ENCODE measurements at regions not wholly inside any gene's neighbourhood (a gene's known extent, or its start where the extent isn't known, plus 50 kb on each side); places are given as distances from the start of the nearest gene placed in this dataset.

- Histone ChIP-seq H2AFZ (ENCODE audit: low read length) (no peak overlapping the region), H3K4me1 (ENCODE audit: insufficient read depth, low read length) (no peaks in the 10 kb centered on the region), H3K9me2 (replicated peaks; ENCODE audit: low read length) (no peaks in the 10 kb centered on the region), H3F3A (ENCODE audit: low read length, unreplicated experiment) (no peaks in the 10 kb centered on the region), H3K9me3 (ENCODE audit: low read length) (no peaks in the 10 kb centered on the region), H3K79me2 (ENCODE audit: low read length) (no peaks in the 10 kb centered on the region), H3K27me3 (ENCODE audit: low read length) (no peaks in the 10 kb centered on the region), H4K20me1 (ENCODE audit: low read length) (no peaks in the 10 kb centered on the region), H3K4me2 (ENCODE audit: low read length) (no peak overlapping the region), H3K27ac (ENCODE audit: low read length) (no peak overlapping the region), H3K4me3 (ENCODE audit: low read length) (no peak overlapping the region), H3K36me3 (ENCODE audit: low read depth, low read length) (no peaks in the 10 kb centered on the region), H3K9ac (ENCODE audit: low read length) (no peak overlapping the region)
- DNase-seq (peak; percentile 7), ATAC-seq (peak; percentile 58; the same call in 1 of the 2 replicates)
- CTCF ChIA-PET = no interaction called here
- POLR2A ChIA-PET (ENCODE audit: unreplicated experiment) = no interaction called here
- intact Hi-C loops (cut with micrococcal nuclease) = no loop called here
- TF ChIP-seq EZH2phosphoT487 (IDR thresholded peaks at IDR 0.05; ENCODE audit: borderline replicate concordance, low read length) (no peak), CTCF (conservative IDR thresholded peaks at IDR 0.05; ENCODE audit: low read depth, low read length) (no peak), EZH2 (IDR thresholded peaks at IDR 0.05; ENCODE audit: low read length, unreplicated experiment) (no peak)
- BruUV-seq (replicated peaks) = no TSS peak
These were observed 530.4 kb upstream of the PTPRD start for GRCh38 chr9:11142965-11143738.

GRCh38 chr9:11144746-11145145, 531.9 kb upstream of the PTPRD start:
- Histone ChIP-seq H3K4me3 (ENCODE audit: low read length) (no peak overlapping the region), H3K9ac (ENCODE audit: low read length) (no peak overlapping the region), H3K79me2 (ENCODE audit: low read length) (no peaks in the 10 kb centered on the region), H3F3A (ENCODE audit: low read length, unreplicated experiment) (no peaks in the 10 kb centered on the region), H3K4me2 (ENCODE audit: low read length) (no peak overlapping the region), H4K20me1 (ENCODE audit: low read length) (no peaks in the 10 kb centered on the region), H3K9me3 (ENCODE audit: low read length) (no peaks in the 10 kb centered on the region), H3K27me3 (ENCODE audit: low read length) (no peaks in the 10 kb centered on the region), H3K36me3 (ENCODE audit: low read depth, low read length) (no peaks in the 10 kb centered on the region), H2AFZ (ENCODE audit: low read length) (no peak overlapping the region), H3K9me2 (replicated peaks; ENCODE audit: low read length) (no peaks in the 10 kb centered on the region), H3K4me1 (ENCODE audit: insufficient read depth, low read length) (no peaks in the 10 kb centered on the region), H3K27ac (ENCODE audit: low read length) (no peak overlapping the region)
- ChIA-PET POLR2A (ENCODE audit: unreplicated experiment) (no interaction called here), CTCF (no interaction called here)
- intact Hi-C loops (cut with micrococcal nuclease) = no loop called here
- no peak for DNase-seq
- TF ChIP-seq EZH2phosphoT487 (IDR thresholded peaks at IDR 0.05; ENCODE audit: borderline replicate concordance, low read length) = no peak
- TF ChIP-seq EZH2 (IDR thresholded peaks at IDR 0.05; ENCODE audit: low read length, unreplicated experiment) = no peak
- no peak for TF ChIP-seq CTCF (conservative IDR thresholded peaks at IDR 0.05; ENCODE audit: low read depth, low read length)
- no TSS peak for BruUV-seq (replicated peaks)
- no peak for ATAC-seq

- no peaks in the 10 kb centered on the region for H3K9me2 ChIP-seq (replicated peaks; ENCODE audit: low read length)
- no peak overlapping the region for H3K27ac ChIP-seq (ENCODE audit: low read length)
- H3K9ac ChIP-seq (ENCODE audit: low read length) = no peak overlapping the region
- DNase-seq (no peak), ATAC-seq (no peak)
- no peaks in the 10 kb centered on the region for H3K36me3 ChIP-seq (ENCODE audit: low read depth, low read length)
- no peaks in the 10 kb centered on the region for H4K20me1 ChIP-seq (ENCODE audit: low read length)
- no peaks in the 10 kb centered on the region for H3K27me3 ChIP-seq (ENCODE audit: low read length)
- H3K4me3 ChIP-seq (ENCODE audit: low read length) = no peak overlapping the region
- intact Hi-C loops (cut with micrococcal nuclease) = no loop called here
- no peaks in the 10 kb centered on the region for H3F3A ChIP-seq (ENCODE audit: low read length, unreplicated experiment)
- BruUV-seq (replicated peaks) = no TSS peak
- POLR2A ChIA-PET (ENCODE audit: unreplicated experiment) = no interaction called here
- H3K9me3 ChIP-seq (ENCODE audit: low read length) = no peaks in the 10 kb centered on the region
- CTCF ChIA-PET = no interaction called here
- H3K4me1 ChIP-seq (ENCODE audit: insufficient read depth, low read length) = no peaks in the 10 kb centered on the region
- TF ChIP-seq CTCF (conservative IDR thresholded peaks at IDR 0.05; ENCODE audit: low read depth, low read length) = no peak
- TF ChIP-seq EZH2phosphoT487 (IDR thresholded peaks at IDR 0.05; ENCODE audit: borderline replicate concordance, low read length) = no peak
- TF ChIP-seq EZH2 (IDR thresholded peaks at IDR 0.05; ENCODE audit: low read length, unreplicated experiment) = no peak
- no peak overlapping the region for H2AFZ ChIP-seq (ENCODE audit: low read length)
- H3K79me2 ChIP-seq (ENCODE audit: low read length) = no peaks in the 10 kb centered on the region
- no peak overlapping the region for H3K4me2 ChIP-seq (ENCODE audit: low read length)
These were observed 535.4 kb upstream of the PTPRD start for GRCh38 chr9:11148189-11148588.
